WTC11 (cell line): ENCODE measurements at regions not wholly inside any gene's neighbourhood (a gene's known extent, or its start where the extent isn't known, plus 50 kb on each side); places are given as distances from the start of the nearest gene placed in this dataset.

Experiments
- ATAC-seq: fragments of 200-7000 bp; cut with Tn5 transposase; 2 replicates; pipeline ENCODE4 v1.10.0; 2021; ENCODE audit warnings: mild to moderate bottlenecking, moderate library complexity
- CTCF ChIA-PET: fragments of 300-600 bp; sonication (Branson Sonifier 250); formaldehyde crosslinking; loops from one replicate; lab custom pipeline; 2021; ENCODE audit warnings: antibody characterized with exemption; lab: Charles Lee
- POLR2A ChIA-PET: fragments of 350-600 bp; sonication (Branson Sonifier 250); formaldehyde crosslinking; loops from one replicate; lab custom pipeline; 2021; ENCODE audit warnings: antibody characterized with exemption; lab: Charles Lee
- DNase-seq: peaks from one replicate; pipeline ENCODE4 v3.0.0; 2021; ENCODE audit warnings: low spot score
- H3K27ac Mint-ChIP-seq: 2 replicates; pipeline ENCODE4 v1.8.0; 2021; ENCODE audit warnings: mixed read lengths
- H3K27me3 Mint-ChIP-seq: 2 replicates; pipeline ENCODE4 v1.8.0; 2021; ENCODE audit warnings: low read depth, mild to moderate bottlenecking, moderate library complexity, mixed read lengths
- H3K36me3 Mint-ChIP-seq: 2 replicates; pipeline ENCODE4 v1.8.0; 2021; ENCODE audit warnings: mixed read lengths
- H3K4me1 Mint-ChIP-seq: 2 replicates; pipeline ENCODE4 v1.8.0; 2022; ENCODE audit warnings: mixed read lengths
- H3K4me3 Mint-ChIP-seq: 2 replicates; pipeline ENCODE4 v1.8.0; 2021; ENCODE audit warnings: mild to moderate bottlenecking, moderate library complexity, mixed read lengths
- H3K9me3 Mint-ChIP-seq: 2 replicates; pipeline ENCODE4 v1.8.0; 2021; ENCODE audit warnings: mixed read lengths
- CTCF ChIP-seq: fragments of 200-600 bp; IDR thresholded peaks from 2 replicates; pipeline ENCODE4 v1.8.0; 2022; ENCODE audit warnings: antibody characterized with exemption
- E2F1 ChIP-seq: sonication (generic); formaldehyde crosslinking; IDR thresholded peaks from 2 replicates; pipeline ENCODE4 v1.8.0; 2022; ENCODE audit warnings: mild to moderate bottlenecking, missing genetic modification reagents
- ESRRA ChIP-seq: sonication (generic); formaldehyde crosslinking; IDR thresholded peaks from 2 replicates; pipeline ENCODE4 v1.8.1; 2022; ENCODE audit warnings: mild to moderate bottlenecking, missing genetic modification reagents, borderline replicate concordance
- GTF2I ChIP-seq: fragments of 250-450 bp; sonication (Bioruptor Pico); conservative IDR thresholded peaks from 2 replicates; pipeline ENCODE4 v1.4.0; 2021; ENCODE audit warnings: mild to moderate bottlenecking
- JAZF1 ChIP-seq: fragments of 250-450 bp; sonication (Bioruptor Pico); IDR thresholded peaks from 2 replicates; pipeline ENCODE4 v1.9.0; 2021; ENCODE audit warnings: moderate library complexity, mild to moderate bottlenecking, inconsistent platforms
- MAX ChIP-seq: sonication (generic); formaldehyde crosslinking; IDR thresholded peaks from 2 replicates; pipeline ENCODE4 v1.8.0; 2022; ENCODE audit warnings: mild to moderate bottlenecking, missing genetic modification reagents
- NR3C1 ChIP-seq: sonication (generic); formaldehyde crosslinking; conservative IDR thresholded peaks from 2 replicates; pipeline ENCODE4 v1.8.1; 2023; ENCODE audit warnings: low read depth, mild to moderate bottlenecking, missing genetic modification reagents
- OVOL2 ChIP-seq: fragments of 250-450 bp; sonication (Bioruptor Pico); IDR thresholded peaks from 2 replicates; pipeline ENCODE4 v1.9.0; 2021; ENCODE audit warnings: mild to moderate bottlenecking, borderline replicate concordance
- PREB ChIP-seq: sonication (generic); formaldehyde crosslinking; IDR thresholded peaks from 2 replicates; pipeline ENCODE4 v1.8.1; 2022; ENCODE audit warnings: mild to moderate bottlenecking, missing genetic modification reagents, moderate library complexity, borderline replicate concordance
- RORB ChIP-seq: fragments of 250-450 bp; sonication (Bioruptor Pico); IDR thresholded peaks from 2 replicates; pipeline ENCODE4 v1.9.0; 2021; ENCODE audit warnings: mild to moderate bottlenecking
- USF1 ChIP-seq: sonication (generic); formaldehyde crosslinking; IDR thresholded peaks from 2 replicates; pipeline ENCODE4 v1.8.0; 2022; ENCODE audit warnings: mild to moderate bottlenecking, missing genetic modification reagents
- USF2 ChIP-seq: sonication (generic); formaldehyde crosslinking; IDR thresholded peaks from 2 replicates; pipeline ENCODE4 v1.8.1; 2023; ENCODE audit warnings: mild to moderate bottlenecking, missing genetic modification reagents, moderate library complexity
- ZMAT4 ChIP-seq: fragments of 250-450 bp; sonication (Bioruptor Pico); IDR thresholded peaks from 2 replicates; pipeline ENCODE4 v1.9.0; 2021; ENCODE audit warnings: mild to moderate bottlenecking
- ZNF138 ChIP-seq: sonication (generic); formaldehyde crosslinking; conservative IDR thresholded peaks from 2 replicates; pipeline ENCODE4 v1.8.1; 2022; ENCODE audit warnings: mild to moderate bottlenecking, moderate library complexity, missing genetic modification reagents
- ZNF219 ChIP-seq: sonication (generic); formaldehyde crosslinking; IDR thresholded peaks from 2 replicates; pipeline ENCODE4 v1.8.0; 2023; ENCODE audit warnings: missing genetic modification reagents, mild to moderate bottlenecking, borderline replicate concordance

GRCh38 chr1:37085393-37085792 lies 51.1 kb upstream of the GRIK3 start:
- H3K9me3 Mint-ChIP-seq = no peaks in the 10 kb centered on the region
- no peaks in the 10 kb centered on the region; the same call in 1 of the 2 replicates for H3K27me3 Mint-ChIP-seq
- no peak for TF ChIP-seq ZNF219 (CRISPR knock-in tag)
- no peak for TF ChIP-seq USF2 (CRISPR knock-in tag)
- TF ChIP-seq JAZF1 (CRISPR knock-in tag) = no peak
- TF ChIP-seq E2F1 (CRISPR knock-in tag) = no peak
- TF ChIP-seq OVOL2 (CRISPR knock-in tag) = no peak
- no peak for TF ChIP-seq USF1 (CRISPR knock-in tag)
- TF ChIP-seq CTCF = peak; percentile 30; the same call in 1 of the 2 replicates
- TF ChIP-seq ZMAT4 = no peak
- H3K4me3 Mint-ChIP-seq = no peak overlapping the region
- ATAC-seq = peak; percentile 86
- H3K36me3 Mint-ChIP-seq = no peaks in the 10 kb centered on the region
- H3K4me1 Mint-ChIP-seq = no peaks in the 10 kb centered on the region
- H3K27ac Mint-ChIP-seq = no peak overlapping the region
- POLR2A ChIA-PET = no interaction called here
- DNase-seq = peak; percentile 55
- CTCF ChIA-PET = no interaction called here

- peaks cover 8% of the 10 kb centered on the region for H3K4me1 Mint-ChIP-seq
- ChIA-PET POLR2A (no interaction called here), CTCF (interaction anchor here (0.6 to 1.4 kb wide), 9 partner anchors 13 to 513 kb away, joined by 3 to 4 read pairs (median 3); no protein-coding TSS in a partner anchor)
- no peak for DNase-seq
- no peak; the same call in 1 of the 2 replicates for ATAC-seq
- no peak overlapping the region for H3K27ac Mint-ChIP-seq
- TF ChIP-seq RORB (CRISPR knock-in tag) (no peak), ESRRA (CRISPR knock-in tag) (no peak), PREB (CRISPR knock-in tag) (no peak), GTF2I (CRISPR knock-in tag) (no peak), MAX (CRISPR knock-in tag) (no peak), ZNF138 (CRISPR knock-in tag) (no peak), NR3C1 (CRISPR knock-in tag) (no peak), E2F1 (CRISPR knock-in tag) (no peak)
- H3K36me3 Mint-ChIP-seq = no peaks in the 10 kb centered on the region
- H3K4me3 Mint-ChIP-seq = no peak overlapping the region
- no peaks in the 10 kb centered on the region; the same call in none of the 2 replicates for H3K27me3 Mint-ChIP-seq
- no peaks in the 10 kb centered on the region for H3K9me3 Mint-ChIP-seq
Observed at GRCh38 chr1:37089750-37090149, 55.4 kb upstream of the GRIK3 start.
